ENCODE measurements at regions not wholly inside any gene's neighbourhood (a gene's known extent, or its start where the extent isn't known, plus 50 kb on each side); places are given as distances from the start of the nearest gene placed in this dataset.

- no peak for DNase-seq
Measured at GRCh38 chr5:174338185-174339010, 292.9 kb downstream of the NSG2 start.

GRCh38 chr5:174339130-174339529 lies 293.6 kb downstream of the NSG2 start:
- DNase-seq = no peak

GRCh38 chr5:174340226-174340625 lies 294.7 kb downstream of the NSG2 start:
- DNase-seq = no peak

GRCh38 chr5:174342696-174343095 lies 297.2 kb downstream of the NSG2 start:
- no peak for DNase-seq

- DNase-seq = no peak
Measured at GRCh38 chr5:174343826-174344225, 298.3 kb downstream of the NSG2 start.

GRCh38 chr5:174344335-174344734 lies 298.8 kb downstream of the NSG2 start:
- DNase-seq = no peak

GRCh38 chr5:174347183-174347582 lies 301.7 kb downstream of the NSG2 start:
- no peak for DNase-seq

- no peak for DNase-seq
Measured at GRCh38 chr5:174348311-174348981, 302.9 kb downstream of the NSG2 start.

- DNase-seq = no peak
Measured at GRCh38 chr5:174352681-174353080, 307.2 kb downstream of the NSG2 start.

GRCh38 chr5:174354571-174354970 lies 309.1 kb downstream of the NSG2 start:
- DNase-seq = no peak

GRCh38 chr5:174355208-174355612 lies 309.7 kb downstream of the NSG2 start:
- DNase-seq = no peak

GRCh38 chr5:174355995-174356394 lies 310.5 kb downstream of the NSG2 start:
- no peak for DNase-seq

GRCh38 chr5:174356536-174356935 lies 311.0 kb downstream of the NSG2 start:
- no peak for DNase-seq

- no peak for DNase-seq
Measured at GRCh38 chr5:174358276-174358675, 312.8 kb downstream of the NSG2 start.

- DNase-seq = no peak
Measured at GRCh38 chr5:174359071-174359470, 313.6 kb downstream of the NSG2 start.

GRCh38 chr5:174362514-174362913 lies 317.0 kb downstream of the NSG2 start:
- no peak for DNase-seq

GRCh38 chr5:174363934-174364333 lies 318.4 kb downstream of the NSG2 start:
- DNase-seq = no peak

GRCh38 chr5:174364676-174365075 lies 319.2 kb downstream of the NSG2 start:
- DNase-seq = no peak

- no peak for DNase-seq
Measured at GRCh38 chr5:174371600-174372094, 326.1 kb downstream of the NSG2 start.

- DNase-seq = no peak
Measured at GRCh38 chr5:174374206-174374605, 328.7 kb downstream of the NSG2 start.

GRCh38 chr5:174376056-174376455 lies 330.6 kb downstream of the NSG2 start:
- DNase-seq = no peak

GRCh38 chr5:174376726-174377373 lies 331.3 kb downstream of the NSG2 start:
- DNase-seq = no peak

GRCh38 chr5:174378121-174378874 lies 332.8 kb downstream of the NSG2 start:
- DNase-seq = no peak

Measured in Kasumi-1 (cell line).